NCI-H774 (cell line): ENCODE measurements at regions not wholly inside any gene's neighbourhood (a gene's known extent, or its start where the extent isn't known, plus 50 kb on each side); places are given as distances from the start of the nearest gene placed in this dataset.

Experiments
- DNase-seq: peaks from one replicate; lab custom pipeline; 2025; lab: John Stamatoyannopoulos, UW

- DNase-seq: no peak
Observed at GRCh38 chr4:144465546-144465945, 180.4 kb upstream of the HHIP start.

- no peak for DNase-seq
Observed at GRCh38 chr4:144480068-144480467, 165.9 kb upstream of the HHIP start.

GRCh38 chr4:144489831-144490230 is 156.1 kb upstream of the HHIP start:
- DNase-seq: no peak

- DNase-seq: no peak
Observed at GRCh38 chr4:144494280-144494679, 151.7 kb upstream of the HHIP start.

- DNase-seq: no peak
Observed at GRCh38 chr4:144495944-144496343, 150.0 kb upstream of the HHIP start.

- DNase-seq: no peak
Observed at GRCh38 chr4:144499777-144500176, 146.2 kb upstream of the HHIP start.

GRCh38 chr4:144501231-144501780 is 144.7 kb upstream of the HHIP start:
- no peak for DNase-seq

GRCh38 chr4:144504883-144505282 is 141.1 kb upstream of the HHIP start:
- no peak for DNase-seq

GRCh38 chr4:144507311-144508101 is 138.4 kb upstream of the HHIP start:
- no peak for DNase-seq

GRCh38 chr4:144509088-144510015 is 136.6 kb upstream of the HHIP start:
- no peak for DNase-seq

- no peak for DNase-seq
Observed at GRCh38 chr4:144514736-144515135, 131.2 kb upstream of the HHIP start.

- no peak for DNase-seq
Observed at GRCh38 chr4:144518181-144518895, 127.6 kb upstream of the HHIP start.

GRCh38 chr4:144531841-144532240 is 114.1 kb upstream of the HHIP start:
- no peak for DNase-seq

GRCh38 chr4:144547678-144548298 is 98.2 kb upstream of the HHIP start:
- DNase-seq: no peak

- DNase-seq: no peak
Observed at GRCh38 chr4:144556636-144557035, 89.3 kb upstream of the HHIP start.

- no peak for DNase-seq
Observed at GRCh38 chr4:144557404-144557803, 88.6 kb upstream of the HHIP start.

- no peak for DNase-seq
Observed at GRCh38 chr4:144562019-144562705, 83.8 kb upstream of the HHIP start.

GRCh38 chr4:144564358-144564757 is 81.6 kb upstream of the HHIP start:
- no peak for DNase-seq

GRCh38 chr4:144565527-144566195 is 80.3 kb upstream of the HHIP start:
- DNase-seq: no peak

GRCh38 chr4:144572660-144573059 is 73.3 kb upstream of the HHIP start:
- DNase-seq: no peak

- DNase-seq: no peak
Observed at GRCh38 chr4:144574000-144574399, 72.0 kb upstream of the HHIP start.
